HK-2 (cell line): ENCODE measurements at regions not wholly inside any gene's neighbourhood (a gene's known extent, or its start where the extent isn't known, plus 50 kb on each side); places are given as distances from the start of the nearest gene placed in this dataset.
"Not testable (repeated sequence)": the region's sequence is repeated elsewhere in the genome, so short reads cannot be mapped to it uniquely, and the experiment has no call there.

Experiments used
- DNase-seq: peaks from one replicate; pipeline ENCODE4 v3.0.0-alpha.2; 2018; ENCODE audit not compliant: unreplicated experiment

DNA sequence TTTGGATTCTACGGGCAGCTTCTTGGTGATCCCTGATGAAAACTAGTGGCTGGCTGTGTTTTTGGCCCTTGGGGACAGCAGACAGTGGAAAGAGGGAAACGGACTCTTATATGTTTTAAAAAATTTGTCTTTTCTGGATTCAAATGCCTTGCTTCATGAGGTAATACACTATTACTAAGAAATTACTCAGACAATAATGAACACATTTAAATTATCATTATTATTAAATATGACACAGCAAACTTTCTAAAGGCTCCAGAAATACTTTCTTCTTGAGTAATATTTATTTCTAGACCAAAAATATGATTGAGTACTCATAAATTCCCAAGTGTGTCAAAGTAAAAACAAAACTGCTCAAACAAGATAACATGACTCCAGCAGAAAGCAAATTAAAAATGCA is 520.7 kb upstream of the AADAT start:
- DNase-seq: no peak

DNA sequence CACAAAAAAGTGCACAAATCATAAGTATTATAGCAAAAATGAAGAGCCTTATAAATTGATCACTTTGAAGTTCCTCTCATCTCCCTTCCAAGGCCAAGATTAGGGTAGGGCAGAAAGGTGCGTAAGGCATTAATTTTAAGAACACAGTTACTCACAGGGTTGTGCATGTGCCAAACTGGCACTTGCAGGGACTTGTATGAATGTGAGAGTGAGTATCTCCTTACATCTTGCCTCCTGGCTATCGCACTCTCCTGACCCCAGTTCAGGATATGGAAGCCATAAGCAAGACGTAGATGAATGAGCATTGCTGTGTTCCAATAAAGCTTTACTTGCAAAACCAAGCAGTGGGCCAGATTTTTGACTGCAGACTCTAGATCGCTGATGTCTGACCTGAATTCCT is 510.1 kb upstream of the AADAT start:
- DNase-seq: no peak

DNA sequence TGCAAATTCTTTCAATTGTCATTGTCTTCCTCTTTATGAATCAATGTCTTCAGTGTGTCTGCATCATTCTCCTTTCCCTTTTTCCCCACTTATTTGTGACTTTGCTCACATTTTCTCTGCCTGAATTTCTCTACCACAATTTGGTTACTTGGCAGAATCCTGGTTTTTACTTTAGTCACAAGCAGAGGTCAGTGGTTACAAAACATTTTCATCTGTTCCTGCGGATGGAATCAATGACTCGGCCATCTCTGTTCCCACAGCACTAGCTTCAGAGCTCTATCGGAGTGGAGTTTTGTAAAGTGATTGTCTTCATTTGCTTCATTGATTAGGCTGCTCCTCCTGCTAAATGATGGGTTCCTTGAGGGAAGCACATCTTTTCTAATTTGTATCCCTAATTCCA is 501.3 kb upstream of the AADAT start:
- DNase-seq: no peak

GRCh38 chr4:170589597-170590191 is 499.9 kb upstream of the AADAT start:
- no peak for DNase-seq

DNA sequence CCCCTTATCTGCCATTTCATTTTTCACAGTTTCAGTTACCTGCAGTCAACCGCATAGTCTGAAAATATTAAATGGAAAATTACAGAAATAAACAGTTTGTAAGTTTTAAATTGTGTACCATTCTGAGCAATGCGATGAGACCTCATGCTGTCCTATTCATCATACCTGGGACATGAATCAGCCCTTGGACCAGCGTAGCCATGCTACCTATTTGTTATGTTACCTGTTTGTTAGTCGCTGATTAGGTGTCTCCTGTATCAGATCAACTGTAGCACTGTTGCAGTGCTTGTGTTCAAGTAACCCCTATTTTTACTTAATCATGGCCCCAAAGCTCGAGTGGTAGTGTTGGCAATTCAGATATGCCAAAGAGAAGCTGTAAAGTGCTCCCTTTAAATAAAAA is 492.2 kb upstream of the AADAT start:
- DNase-seq: no peak

- no peak for DNase-seq
Observed at GRCh38 chr4:170581322-170581721, 491.6 kb upstream of the AADAT start.

GRCh38 chr4:170580651-170581050 is 490.9 kb upstream of the AADAT start:
- no peak for DNase-seq

- DNase-seq: no peak
Observed at GRCh38 chr4:170538821-170539473, 449.2 kb upstream of the AADAT start.

DNA sequence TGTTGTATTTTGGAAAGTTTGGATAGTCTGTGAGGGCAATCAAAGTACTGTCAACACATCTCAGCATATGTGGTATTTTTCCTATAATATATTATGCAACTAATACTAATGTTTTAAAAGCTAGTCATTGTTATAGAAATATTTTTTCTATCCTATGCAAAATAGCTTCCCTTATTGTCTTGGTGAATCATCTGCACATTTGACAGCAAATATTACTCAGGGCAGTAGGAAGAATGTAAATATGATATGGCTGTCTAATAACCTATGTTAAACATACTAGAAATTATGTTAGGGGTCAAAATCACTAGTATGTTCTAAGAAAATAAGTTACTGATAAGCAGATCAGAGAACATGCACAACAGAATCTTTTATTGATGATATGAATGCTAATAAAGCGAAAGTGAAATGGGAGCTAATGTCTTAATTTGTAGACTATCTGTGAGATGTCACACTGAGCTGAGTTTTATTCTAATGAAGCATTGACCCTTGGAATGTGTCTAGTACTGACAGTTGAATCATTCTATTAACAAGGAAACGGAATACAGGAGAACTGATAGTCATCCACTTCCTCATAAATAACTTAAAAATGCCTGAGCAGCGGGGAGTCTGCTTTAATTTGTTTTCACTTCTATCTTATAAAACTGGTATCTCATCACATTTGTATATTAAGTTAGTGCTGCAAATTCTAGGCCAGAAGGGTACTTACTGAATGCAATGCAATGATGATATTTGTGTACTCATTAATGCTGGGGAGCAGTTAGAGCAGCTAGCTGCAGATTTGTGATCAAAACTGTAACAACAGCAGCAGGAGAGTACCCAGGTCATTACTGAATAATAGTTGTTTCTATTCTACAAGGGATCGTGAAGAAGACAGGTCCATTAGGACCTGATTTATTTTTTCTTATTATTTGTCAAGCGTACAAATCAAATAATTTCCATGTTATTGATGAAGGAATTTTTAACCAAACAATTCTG is 440.3 kb upstream of the AADAT start:
- no peak for DNase-seq

DNA sequence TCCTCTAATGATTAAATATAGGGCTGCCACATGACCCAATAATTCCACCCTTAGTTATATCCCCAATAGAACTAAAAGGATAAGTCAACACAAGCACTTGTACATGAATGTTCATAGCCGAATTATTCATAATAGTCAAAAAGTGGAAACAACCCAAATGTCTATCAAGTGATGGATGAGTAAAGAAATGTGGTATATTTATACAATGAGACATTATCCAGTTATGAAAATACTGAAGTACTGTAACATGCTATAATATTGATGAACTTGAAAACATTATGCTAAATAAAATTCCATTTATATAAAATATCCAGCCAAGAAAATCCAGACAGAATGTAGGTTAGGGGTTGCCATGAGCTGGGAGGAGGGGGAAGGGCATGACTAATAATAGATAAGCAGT is 436.7 kb upstream of the AADAT start:
- DNase-seq: no peak

DNA sequence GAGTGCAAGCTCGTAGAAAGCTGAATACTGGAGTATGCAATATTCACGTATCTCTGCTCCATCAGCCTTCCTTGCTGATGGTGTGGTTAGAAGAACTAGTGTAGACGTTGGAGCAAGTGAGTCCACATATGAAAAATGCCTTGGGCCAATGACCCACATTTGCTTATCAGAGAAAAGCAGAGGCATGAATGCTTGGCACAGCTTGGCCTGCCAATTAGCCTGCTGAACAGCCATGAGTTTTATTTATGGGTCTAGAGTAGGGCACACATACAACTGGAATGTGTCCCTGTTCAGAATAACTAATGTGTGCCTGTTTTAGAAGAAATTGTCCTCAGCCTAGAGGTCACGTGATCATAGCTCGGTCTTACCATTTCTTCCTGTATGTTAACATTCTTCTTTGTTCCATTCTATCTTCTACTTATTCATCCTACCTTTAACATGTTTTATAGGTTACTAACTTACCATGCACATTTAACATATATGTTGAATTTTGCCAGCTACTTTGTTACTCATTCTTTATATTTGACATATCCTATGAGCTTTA is 432.7 kb upstream of the AADAT start:
- no peak for DNase-seq

- DNase-seq: no peak
Observed at GRCh38 chr4:170497689-170498088, 407.9 kb upstream of the AADAT start.

- DNase-seq: no peak
Observed at GRCh38 chr4:170497112-170497511, 407.4 kb upstream of the AADAT start.

DNA sequence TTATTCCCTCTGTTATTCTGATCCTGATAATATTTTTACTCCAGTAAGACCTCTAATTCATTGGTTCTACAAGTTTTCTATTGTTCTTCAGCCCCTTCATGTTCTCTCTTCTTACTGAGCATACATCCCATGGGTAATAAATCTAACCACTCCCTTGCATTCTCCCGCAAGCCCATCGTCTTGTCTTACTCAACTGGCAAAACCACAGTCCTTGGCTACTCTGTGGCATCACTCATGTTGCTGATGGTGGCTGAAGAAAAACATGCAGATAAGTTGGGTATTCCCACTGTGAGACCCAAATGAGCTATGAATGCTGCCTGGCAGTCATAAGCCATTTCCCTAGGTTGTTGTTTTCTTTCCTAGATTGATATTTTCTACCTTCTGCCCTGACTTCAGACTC is 402.2 kb upstream of the AADAT start:
- DNase-seq: no peak

DNA sequence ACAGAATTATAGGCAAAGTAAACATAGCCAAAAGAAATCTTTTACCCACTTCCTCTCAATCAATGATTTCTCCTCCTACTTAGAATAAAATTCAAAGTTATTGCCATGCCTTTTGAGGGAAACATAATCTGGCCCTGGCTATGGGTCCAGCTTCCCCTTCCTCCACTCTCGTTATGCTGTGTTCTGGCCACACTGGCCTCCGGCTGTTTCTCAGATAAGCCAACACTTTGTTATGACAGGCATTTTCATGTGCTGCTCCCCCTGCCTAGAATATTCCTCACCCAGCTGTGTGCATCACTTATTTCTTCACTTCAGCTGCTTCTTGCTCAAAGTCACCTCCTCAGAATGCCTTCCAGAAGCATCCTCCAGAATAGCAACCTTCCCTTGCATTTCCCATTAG is 386.6 kb upstream of the AADAT start:
- no peak for DNase-seq

DNA sequence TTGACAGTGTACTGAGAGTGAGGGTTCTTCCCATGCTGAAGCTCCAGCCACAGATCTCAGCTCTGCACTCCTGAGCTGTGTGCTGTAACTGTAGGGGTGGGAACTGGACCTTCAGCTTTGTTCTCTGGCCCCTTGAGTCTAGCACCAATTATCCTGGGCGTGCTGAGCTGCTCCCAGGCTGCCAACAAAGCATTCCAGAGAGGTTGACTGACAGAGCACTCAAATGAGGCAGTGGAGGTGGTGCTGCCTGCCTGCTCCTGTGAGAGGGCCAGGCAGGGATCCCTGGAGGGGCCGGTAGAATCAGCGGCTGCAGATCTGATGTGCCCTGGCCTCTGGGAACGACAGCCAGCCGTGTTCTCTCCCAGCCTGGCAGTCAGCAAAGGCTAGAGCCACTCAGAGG is 375.7 kb upstream of the AADAT start:
- DNase-seq: no peak

- no peak for DNase-seq
Observed at GRCh38 chr4:170464614-170465197, 374.9 kb upstream of the AADAT start.

- DNase-seq: no peak
Observed at GRCh38 chr4:170446782-170447181, 357.0 kb upstream of the AADAT start.

DNA sequence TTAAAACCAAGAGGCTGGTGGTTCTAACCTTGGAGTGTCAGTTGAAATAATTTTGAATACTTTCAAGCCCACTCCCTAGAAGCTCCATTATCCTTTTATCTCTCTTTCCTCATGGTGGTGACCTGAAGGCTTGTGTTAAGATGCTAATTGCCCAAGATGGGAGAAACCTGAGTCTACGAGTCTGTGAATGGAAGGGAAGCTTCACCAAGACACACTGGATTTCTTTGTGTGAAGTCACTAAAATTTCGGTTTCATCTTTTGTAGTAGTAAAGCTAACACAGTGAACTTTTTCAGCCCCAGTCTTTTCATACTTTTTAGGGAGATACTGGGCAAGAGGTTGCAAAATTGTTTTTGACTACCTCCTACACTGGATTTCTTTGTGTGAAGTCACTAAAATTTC is 351.4 kb upstream of the AADAT start:
- not testable (repeated sequence) for DNase-seq

DNA sequence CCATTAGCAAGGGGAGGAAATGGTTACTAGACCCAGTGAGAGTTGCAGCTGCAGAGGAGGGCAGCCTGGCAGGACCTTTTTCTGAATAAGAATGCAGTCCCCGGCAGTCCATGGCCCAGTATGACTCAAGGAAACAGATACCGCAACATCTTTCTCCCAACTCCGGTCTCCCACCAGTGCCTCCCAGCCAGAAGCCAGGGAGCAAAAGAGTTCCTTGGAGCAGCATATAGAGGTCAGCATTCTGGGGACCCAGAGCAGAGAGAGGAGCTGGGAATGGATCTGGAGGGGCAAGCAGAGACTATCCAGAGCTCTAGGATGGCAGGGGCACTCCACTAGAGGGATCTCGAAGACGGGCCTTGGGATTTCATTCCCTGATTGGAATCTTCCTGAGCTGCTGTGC is 339.2 kb upstream of the AADAT start:
- DNase-seq: no peak

- no peak for DNase-seq
Observed at GRCh38 chr4:170425521-170426143, 335.9 kb upstream of the AADAT start.

- no peak for DNase-seq
Observed at GRCh38 chr4:170425040-170425439, 335.3 kb upstream of the AADAT start.
